Pancreas (tissue), 10 donors: ENCODE measurements at regions not wholly inside any gene's neighbourhood (a gene's known extent, or its start where the extent isn't known, plus 50 kb on each side); places are given as distances from the start of the nearest gene placed in this dataset.
A peak's percentile ranks its signal among the peaks of the same experiment; 100 is the strongest.

Experiments
- ATAC-seq, 4 donors: fragments of 200-7000 bp; cut with Tn5 transposase; one replicate each; pipeline versions ENCODE4 v1.8.0 to v1.9.1; 2020; ENCODE audit warnings: mild to moderate bottlenecking in 4 of 4, moderate library complexity in 4 of 4
- DNase-seq, 6 donors: peaks; one replicate each; pipeline ENCODE4 v3.0.0-alpha.2; 2020
- FAIRE-seq: peaks from 2 replicates; lab custom pipeline; 2012; peaks lifted over from hg19 to GRCh38; lab: Jason Lieb, UNC
- H3K27ac ChIP-seq, 4 donors: fragments of 200-600 bp; sonication (generic); 1 replicate in 3 of 4; 2 replicates in 1 of 4; pipeline versions ENCODE4 v1.5.0 to v1.8.0; 2020
- H3K27me3 ChIP-seq, 4 donors: fragments of 200-600 bp; one replicate each; pipeline ENCODE4 v1.8.0; 2021
- H3K36me3 ChIP-seq, 3 donors: fragments of 200-600 bp; sonication (generic) in 1 of 3; one replicate each; pipeline versions ENCODE4 v1.5.0 to v1.8.0; 2020 to 2021
- H3K4me1 ChIP-seq, 3 donors: fragments of 200-600 bp; one replicate each; pipeline ENCODE4 v1.8.0; 2021
- H3K4me3 ChIP-seq, 4 donors: fragments of 200-600 bp; sonication (generic) in 2 of 4; one replicate each; pipeline versions ENCODE4 v1.5.0 to v1.8.0; 2020 to 2021
- H3K9me3 ChIP-seq, 4 donors: fragments of 200-600 bp; one replicate each; pipeline ENCODE4 v1.8.0; 2021
- CTCF ChIP-seq, 4 donors: fragments of 200-600 bp; sonication (generic) in 3 of 4; IDR thresholded peaks; one replicate each; pipeline versions ENCODE4 v1.5.0 to v1.8.0; 2021; ENCODE audit warnings: antibody characterized with exemption in 4 of 4
- WGBS, 2 donors: extraction: QIAGEN DNeasy Blood & Tissue Kit; methylation state at CpG; one replicate each; pipeline ENCODE4 v1.1.7; 2013; 5-methylcytosine and 5-hydroxymethylcytosine counted together
- intact Hi-C, 3 donors: fragments of 100-400 bp; cut with DNase I; formaldehyde crosslinking; loops; one replicate each; pipeline versions ENCODE4 v1.11.1 to v1.14.2; 2022
- donor health status: healthy with polysubstance abuse.
- donor health status: DM: no; HTN: no; CAD: no; lungs with moderate emphysema.
- donor health status: DM: no; HTN: no; CAD: no.
- donor health status: control.
- donor health status: control.
- donor health status: Bipolar disorder and iron deficiency.
- donor health status: DM: yes; HTN: yes; CAD: no.
- donor health status: DM: no; HTN: no; CAD: no.
- donor health status: DM: no; HTN: no; CAD: no.
- donor health status: DM: yes; HTN: yes; CAD: no.

GRCh38 chr7:1311406-1312135 lies 78.9 kb downstream of the UNCX start:
- intact Hi-C loops = no loop called here
- H3K4me1 ChIP-seq = no peaks in the 10 kb centered on the region
- ATAC-seq (no peak), FAIRE-seq (no peak), DNase-seq (peak in 1 of 6 donors; percentile 45)
- H3K27me3 ChIP-seq = no peaks in the 10 kb centered on the region
- WGBS, 2 donors = 83 to 84% methylated on average over 23 to 32 of the region's 32 CpGs
- no peaks in the 10 kb centered on the region for H3K36me3 ChIP-seq
- H3K4me3 ChIP-seq = no peak overlapping the region
- no peak for TF ChIP-seq CTCF (IDR thresholded peaks at IDR 0.05)
- no peak overlapping the region for H3K27ac ChIP-seq
- no peaks in the 10 kb centered on the region for H3K9me3 ChIP-seq

GRCh38 chr7:1312136-1313070 lies 79.7 kb downstream of the UNCX start:
- intact Hi-C loops = no loop called here
- TF ChIP-seq CTCF (IDR thresholded peaks at IDR 0.05) = no peak
- H3K27ac ChIP-seq = no peak overlapping the region
- WGBS, 2 donors = 80 to 92% methylated on average over 30 of the region's 30 CpGs
- no peaks in the 10 kb centered on the region for H3K9me3 ChIP-seq
- ATAC-seq = no peak
- no peaks in the 10 kb centered on the region for H3K4me1 ChIP-seq
- H3K36me3 ChIP-seq = no peaks in the 10 kb centered on the region
- no peak overlapping the region for H3K4me3 ChIP-seq
- FAIRE-seq = no peak
- H3K27me3 ChIP-seq = no peaks in the 10 kb centered on the region
- DNase-seq = peak in 2 of 6 donors; percentile 57 to 64

- no peak for DNase-seq
- WGBS, 2 donors = 52% methylated on average over 15 of the region's 15 CpGs
Measured at GRCh38 chr7:1313613-1314012, 80.9 kb downstream of the UNCX start.

GRCh38 chr7:1314021-1314907 lies 81.6 kb downstream of the UNCX start:
- Histone ChIP-seq H3K4me1 (no peaks in the 10 kb centered on the region), H3K4me3 (no peak overlapping the region), H3K9me3 (no peaks in the 10 kb centered on the region), H3K27ac (no peak overlapping the region), H3K36me3 (no peaks in the 10 kb centered on the region), H3K27me3 (no peaks in the 10 kb centered on the region)
- WGBS, 2 donors = 64 to 67% methylated on average over 24 to 28 of the region's 28 CpGs
- no peak for DNase-seq
- no peak for TF ChIP-seq CTCF (IDR thresholded peaks at IDR 0.05)
- no peak for ATAC-seq
- no peak for FAIRE-seq
- intact Hi-C loops = no loop called here

More at GRCh38 chr7:1313613-1314012, 80.9 kb downstream of the UNCX start:
- Histone ChIP-seq H3K4me1 (no peaks in the 10 kb centered on the region), H3K27ac (no peak overlapping the region), H3K9me3 (no peaks in the 10 kb centered on the region), H3K36me3 (no peaks in the 10 kb centered on the region), H3K4me3 (no peak overlapping the region), H3K27me3 (no peaks in the 10 kb centered on the region)
- ATAC-seq = no peak
- FAIRE-seq = no peak
- TF ChIP-seq CTCF (IDR thresholded peaks at IDR 0.05) = no peak
- intact Hi-C loops = no loop called here
